Lower lobe of right lung (tissue), 2 donors: ENCODE measurements at regions not wholly inside any gene's neighbourhood (a gene's known extent, or its start where the extent isn't known, plus 50 kb on each side); places are given as distances from the start of the nearest gene placed in this dataset.

ENCODE experiments used
- ATAC-seq, 2 donors: fragments of 200-7000 bp; cut with Tn5 transposase; one replicate each; pipeline ENCODE4 v1.9.1; 2020 to 2022; ENCODE audit warnings: mild to moderate bottlenecking in 2 of 2, moderate library complexity in 2 of 2
- DNase-seq: peaks from one replicate; pipeline ENCODE4 v3.0.0-alpha.2; 2020
- H3K27ac ChIP-seq: fragments of 200-600 bp; one replicate; pipeline ENCODE4 v1.8.0; 2022
- H3K27me3 ChIP-seq: fragments of 200-600 bp; one replicate; pipeline ENCODE4 v1.8.0; 2022; ENCODE audit warnings: low read depth
- H3K36me3 ChIP-seq: fragments of 200-600 bp; one replicate; pipeline ENCODE4 v1.8.0; 2022; ENCODE audit warnings: mild to moderate bottlenecking
- H3K4me1 ChIP-seq: fragments of 200-600 bp; one replicate; pipeline ENCODE4 v1.8.0; 2022
- H3K4me3 ChIP-seq: fragments of 200-600 bp; one replicate; pipeline ENCODE4 v1.8.0; 2022; ENCODE audit warnings: mild to moderate bottlenecking
- H3K9me3 ChIP-seq: fragments of 200-600 bp; one replicate; pipeline ENCODE4 v1.8.0; 2022
- CTCF ChIP-seq: fragments of 200-600 bp; IDR thresholded peaks from one replicate; pipeline ENCODE4 v1.8.0; 2022; ENCODE audit warnings: antibody characterized with exemption, mild to moderate bottlenecking
- intact Hi-C: fragments of 100-400 bp; cut with DNase I; formaldehyde crosslinking; loops from one replicate; pipeline ENCODE4 v1.11.0; 2022
- donor health status: DM: no; HTN: yes; CAD: no; lungs with severe emphysema.

- Histone ChIP-seq H3K27me3 (no peaks in the 10 kb centered on the region), H3K4me1 (no peaks in the 10 kb centered on the region), H3K9me3 (no peaks in the 10 kb centered on the region), H3K27ac (no peak overlapping the region), H3K4me3 (no peak overlapping the region), H3K36me3 (no peaks in the 10 kb centered on the region)
- TF ChIP-seq CTCF = no peak
- ATAC-seq (no peak), DNase-seq (no peak)
- intact Hi-C loops = no loop called here
Measured at GRCh38 chr18:42201137-42201536, 246.1 kb downstream of the PIK3C3 start.

GRCh38 chr18:42211201-42211600 lies 256.2 kb downstream of the PIK3C3 start:
- DNase-seq = no peak
- Histone ChIP-seq H3K9me3 (no peaks in the 10 kb centered on the region), H3K4me3 (no peak overlapping the region), H3K36me3 (no peaks in the 10 kb centered on the region), H3K27ac (no peak overlapping the region), H3K4me1 (no peaks in the 10 kb centered on the region), H3K27me3 (no peaks in the 10 kb centered on the region)
- TF ChIP-seq CTCF = no peak
- intact Hi-C loops = no loop called here
- ATAC-seq = no peak

- no peaks in the 10 kb centered on the region for H3K27me3 ChIP-seq
- intact Hi-C loops = no loop called here
- no peaks in the 10 kb centered on the region for H3K36me3 ChIP-seq
- no peaks in the 10 kb centered on the region for H3K9me3 ChIP-seq
- H3K27ac ChIP-seq = no peak overlapping the region
- no peak for ATAC-seq
- H3K4me1 ChIP-seq = no peaks in the 10 kb centered on the region
- no peak for DNase-seq
- no peak overlapping the region for H3K4me3 ChIP-seq
- no peak for TF ChIP-seq CTCF
Measured at GRCh38 chr18:42222557-42222956, 267.5 kb downstream of the PIK3C3 start.

- Histone ChIP-seq H3K4me1 (no peaks in the 10 kb centered on the region), H3K27ac (no peak overlapping the region), H3K36me3 (no peaks in the 10 kb centered on the region), H3K27me3 (no peaks in the 10 kb centered on the region), H3K9me3 (no peaks in the 10 kb centered on the region), H3K4me3 (no peak overlapping the region)
- TF ChIP-seq CTCF = no peak
- no peak for DNase-seq
- intact Hi-C loops = no loop called here
- no peak for ATAC-seq
Measured at GRCh38 chr18:42228581-42228980, 273.5 kb downstream of the PIK3C3 start.

GRCh38 chr18:42229211-42230210 lies 274.5 kb downstream of the PIK3C3 start:
- DNase-seq (no peak), ATAC-seq (no peak)
- no peaks in the 10 kb centered on the region for H3K9me3 ChIP-seq
- no peak overlapping the region for H3K4me3 ChIP-seq
- no peaks in the 10 kb centered on the region for H3K4me1 ChIP-seq
- H3K27me3 ChIP-seq = no peaks in the 10 kb centered on the region
- no peak for TF ChIP-seq CTCF
- H3K36me3 ChIP-seq = no peaks in the 10 kb centered on the region
- intact Hi-C loops = no loop called here
- no peak overlapping the region for H3K27ac ChIP-seq
